ENCODE measurements at regions not wholly inside any gene's neighbourhood (a gene's known extent, or its start where the extent isn't known, plus 50 kb on each side); places are given as distances from the start of the nearest gene placed in this dataset.

- no peak for DNase-seq (ENCODE audit: low read depth)
- TF ChIP-seq, protein P1, sequence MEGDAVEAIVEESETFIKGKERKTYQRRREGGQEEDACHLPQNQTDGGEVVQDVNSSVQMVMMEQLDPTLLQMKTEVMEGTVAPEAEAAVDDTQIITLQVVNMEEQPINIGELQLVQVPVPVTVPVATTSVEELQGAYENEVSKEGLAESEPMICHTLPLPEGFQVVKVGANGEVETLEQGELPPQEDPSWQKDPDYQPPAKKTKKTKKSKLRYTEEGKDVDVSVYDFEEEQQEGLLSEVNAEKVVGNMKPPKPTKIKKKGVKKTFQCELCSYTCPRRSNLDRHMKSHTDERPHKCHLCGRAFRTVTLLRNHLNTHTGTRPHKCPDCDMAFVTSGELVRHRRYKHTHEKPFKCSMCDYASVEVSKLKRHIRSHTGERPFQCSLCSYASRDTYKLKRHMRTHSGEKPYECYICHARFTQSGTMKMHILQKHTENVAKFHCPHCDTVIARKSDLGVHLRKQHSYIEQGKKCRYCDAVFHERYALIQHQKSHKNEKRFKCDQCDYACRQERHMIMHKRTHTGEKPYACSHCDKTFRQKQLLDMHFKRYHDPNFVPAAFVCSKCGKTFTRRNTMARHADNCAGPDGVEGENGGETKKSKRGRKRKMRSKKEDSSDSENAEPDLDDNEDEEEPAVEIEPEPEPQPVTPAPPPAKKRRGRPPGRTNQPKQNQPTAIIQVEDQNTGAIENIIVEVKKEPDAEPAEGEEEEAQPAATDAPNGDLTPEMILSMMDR (conservative IDR thresholded peaks at IDR 0.05; ENCODE audit: control insufficient read depth, insufficient read depth, low read depth, low read length): no peak
- H3K4me3 ChIP-seq (ENCODE audit: control insufficient read depth, low read depth, low read length): no peak overlapping the region
These were observed 75.5 kb upstream of the ST8SIA3 start for GRCh38 chr18:57276829-57277228.

- no peak for DNase-seq (ENCODE audit: low read depth)
- TF ChIP-seq, protein P1 (conservative IDR thresholded peaks at IDR 0.05; ENCODE audit: control insufficient read depth, insufficient read depth, low read depth, low read length): no peak
- no peak overlapping the region for H3K4me3 ChIP-seq (ENCODE audit: control insufficient read depth, low read depth, low read length)
These were observed 73.4 kb upstream of the ST8SIA3 start for GRCh38 chr18:57278933-57279332.

DNA sequence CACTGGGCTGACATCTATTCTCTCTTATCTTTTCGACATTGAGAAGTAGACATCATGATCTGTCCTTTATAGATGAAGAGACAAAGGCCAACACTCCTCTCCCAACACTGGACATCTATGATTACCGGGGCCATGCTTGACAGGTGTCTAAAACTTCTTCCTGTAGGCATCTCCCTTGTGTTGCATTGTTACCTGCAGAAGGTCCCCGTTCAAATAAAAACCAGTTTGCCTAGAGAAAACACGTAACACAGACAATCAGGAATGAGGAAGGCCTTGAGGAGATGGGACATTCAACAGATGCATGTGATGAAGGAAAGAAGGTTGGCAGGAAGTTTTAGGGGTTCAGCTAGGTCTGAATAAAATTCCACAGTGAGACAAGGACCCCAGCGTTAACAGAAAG lies 70.8 kb upstream of the ST8SIA3 start:
- no peak overlapping the region for H3K4me3 ChIP-seq (ENCODE audit: control insufficient read depth, low read depth, low read length)
- TF ChIP-seq, protein P1 (conservative IDR thresholded peaks at IDR 0.05; ENCODE audit: control insufficient read depth, insufficient read depth, low read depth, low read length): no peak
- no peak for DNase-seq (ENCODE audit: low read depth)

GRCh38 chr18:57286949-57287348 lies 65.4 kb upstream of the ST8SIA3 start:
- no peak overlapping the region for H3K4me3 ChIP-seq (ENCODE audit: control insufficient read depth, low read depth, low read length)
- DNase-seq (ENCODE audit: low read depth): no peak
- TF ChIP-seq, protein P1 (conservative IDR thresholded peaks at IDR 0.05; ENCODE audit: control insufficient read depth, insufficient read depth, low read depth, low read length): no peak

DNA sequence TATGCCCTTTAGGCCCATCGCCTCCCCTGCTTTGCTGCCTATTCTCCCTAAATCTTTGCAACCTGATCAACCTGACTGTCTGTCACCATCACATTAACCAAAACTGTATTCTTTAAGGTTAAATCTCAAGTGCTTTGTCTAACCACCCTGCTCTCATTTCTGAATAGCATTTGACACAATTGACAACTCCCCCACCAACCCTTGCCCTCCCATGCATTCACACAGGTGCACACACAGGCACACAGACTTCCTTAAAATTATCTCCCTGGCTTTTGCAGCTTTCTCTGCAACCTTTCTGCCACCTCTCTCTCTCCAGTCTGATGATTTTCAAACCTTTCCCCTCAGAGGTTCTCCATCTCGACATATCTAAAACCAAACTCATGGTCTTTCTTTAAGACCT lies 64.6 kb upstream of the ST8SIA3 start:
- H3K4me3 ChIP-seq (ENCODE audit: control insufficient read depth, low read depth, low read length): no peak overlapping the region
- TF ChIP-seq, protein P1 (conservative IDR thresholded peaks at IDR 0.05; ENCODE audit: control insufficient read depth, insufficient read depth, low read depth, low read length): no peak
- DNase-seq (ENCODE audit: low read depth): no peak

- DNase-seq (ENCODE audit: low read depth): no peak
- TF ChIP-seq, protein P1 (conservative IDR thresholded peaks at IDR 0.05; ENCODE audit: control insufficient read depth, insufficient read depth, low read depth, low read length): no peak
These were observed 57.8 kb upstream of the ST8SIA3 start for GRCh38 chr18:57294547-57294946.

DNA sequence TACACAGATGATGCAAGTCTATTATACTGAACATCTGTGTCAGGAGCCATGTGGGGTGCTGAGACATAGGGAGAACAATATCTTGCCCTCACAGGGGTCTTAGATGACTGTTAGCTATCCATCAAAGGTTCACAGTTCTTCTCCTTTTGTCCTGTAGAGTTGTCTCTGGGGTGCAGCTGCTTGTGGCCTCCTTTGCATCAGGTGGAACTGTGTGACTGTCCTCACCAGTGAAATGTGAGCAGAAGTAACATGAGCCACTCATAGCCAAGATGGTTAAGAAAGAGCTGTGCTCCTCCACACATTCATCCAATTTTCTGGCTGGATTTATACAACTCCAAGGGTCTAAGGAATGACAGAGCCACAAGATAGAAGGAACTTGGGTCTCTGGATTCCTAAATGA lies 56.0 kb upstream of the ST8SIA3 start:
- TF ChIP-seq, protein P1 (conservative IDR thresholded peaks at IDR 0.05; ENCODE audit: control insufficient read depth, insufficient read depth, low read depth, low read length): no peak

More at GRCh38 chr18:57294547-57294946, 57.8 kb upstream of the ST8SIA3 start:
- H3K4me3 ChIP-seq (ENCODE audit: control insufficient read depth, low read depth, low read length): no peak overlapping the region

More for the DNA sequence above, 56.0 kb upstream of the ST8SIA3 start:
- no peak for DNase-seq (ENCODE audit: low read depth)
- H3K4me3 ChIP-seq (ENCODE audit: control insufficient read depth, low read depth, low read length): no peak overlapping the region

Data from fibroblast of mammary gland (primary cell).